ENCODE measurements at regions not wholly inside any gene's neighbourhood (a gene's known extent, or its start where the extent isn't known, plus 50 kb on each side); places are given as distances from the start of the nearest gene placed in this dataset.

- TF ChIP-seq POLR2A (IDR thresholded peaks at IDR 0.05): no peak
- no peak for TF ChIP-seq CTCF (IDR thresholded peaks at IDR 0.05)
Measured at GRCh38 chr4:38343608-38344007, 320.4 kb upstream of the KLF3 start.

Data from Peyer's patch (tissue), 4 donors.